ENCODE measurements at regions not wholly inside any gene's neighbourhood (a gene's known extent, or its start where the extent isn't known, plus 50 kb on each side); places are given as distances from the start of the nearest gene placed in this dataset.
"Not testable (repeated sequence)": the region's sequence is repeated elsewhere in the genome, so short reads cannot be mapped to it uniquely, and the experiment has no call there.

DNA sequence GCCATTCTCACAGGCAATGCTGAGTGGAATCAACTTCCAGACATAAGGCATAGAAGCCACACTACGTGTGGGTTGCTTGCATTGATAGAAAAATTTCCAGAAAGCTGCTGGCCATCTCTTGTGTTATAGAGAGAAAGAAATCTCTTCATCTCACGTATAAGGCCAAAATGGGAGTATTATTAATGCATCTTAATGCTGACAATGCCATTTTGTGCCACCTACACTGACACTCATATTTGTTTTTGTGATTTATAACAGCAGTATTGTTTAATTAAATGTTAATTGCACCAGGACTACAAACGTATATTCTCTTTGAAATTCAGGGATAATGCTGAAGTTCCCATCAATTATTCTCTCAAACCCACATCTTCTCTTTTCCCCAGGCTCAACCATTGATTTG lies 56.1 kb upstream of the TMEM132D start:
- DNase-seq, result no peak

DNA sequence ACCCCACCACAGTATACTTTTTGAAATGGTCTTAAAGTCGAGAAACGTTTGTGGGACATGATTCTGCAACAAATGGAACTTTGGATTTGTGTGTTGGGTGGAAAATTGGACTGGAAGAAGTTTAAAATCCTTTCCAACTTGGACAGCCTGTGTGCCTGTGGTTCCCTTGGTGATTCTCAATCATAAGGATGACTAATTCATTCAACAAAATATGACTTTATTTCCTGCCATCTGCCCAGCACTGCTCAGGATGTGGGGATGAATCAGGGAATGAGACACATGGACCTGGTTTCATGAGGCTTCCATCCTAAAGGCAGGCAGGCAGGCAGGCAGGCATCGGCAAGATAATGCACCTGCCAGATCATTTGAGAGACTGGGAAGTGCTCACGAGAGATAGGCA lies 57.3 kb upstream of the TMEM132D start:
- peak; percentile 46 for DNase-seq

GRCh38 chr12:129961856-129962255 lies 58.0 kb upstream of the TMEM132D start:
- DNase-seq, result no peak

DNA sequence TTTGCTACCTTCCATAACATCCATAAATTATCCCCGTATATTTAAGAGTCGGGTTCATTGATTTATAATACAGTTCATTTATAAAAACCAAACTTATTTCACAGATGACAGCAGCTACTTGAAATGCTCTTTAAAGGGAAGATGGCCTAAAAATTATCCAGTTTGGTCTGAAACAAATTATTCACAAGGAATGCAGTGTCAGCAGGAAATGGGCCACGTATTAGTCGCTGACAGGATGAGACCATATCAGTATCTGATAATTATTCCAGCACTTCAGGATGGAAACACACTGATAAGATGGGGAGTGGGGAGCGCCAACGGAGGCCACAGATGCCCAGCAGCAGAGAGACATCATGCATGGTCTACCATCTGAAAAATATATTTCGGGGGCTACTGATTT lies 60.5 kb upstream of the TMEM132D start:
- no peak for DNase-seq

- no peak for DNase-seq
These were observed 61.1 kb upstream of the TMEM132D start for GRCh38 chr12:129964826-129965457.

DNA sequence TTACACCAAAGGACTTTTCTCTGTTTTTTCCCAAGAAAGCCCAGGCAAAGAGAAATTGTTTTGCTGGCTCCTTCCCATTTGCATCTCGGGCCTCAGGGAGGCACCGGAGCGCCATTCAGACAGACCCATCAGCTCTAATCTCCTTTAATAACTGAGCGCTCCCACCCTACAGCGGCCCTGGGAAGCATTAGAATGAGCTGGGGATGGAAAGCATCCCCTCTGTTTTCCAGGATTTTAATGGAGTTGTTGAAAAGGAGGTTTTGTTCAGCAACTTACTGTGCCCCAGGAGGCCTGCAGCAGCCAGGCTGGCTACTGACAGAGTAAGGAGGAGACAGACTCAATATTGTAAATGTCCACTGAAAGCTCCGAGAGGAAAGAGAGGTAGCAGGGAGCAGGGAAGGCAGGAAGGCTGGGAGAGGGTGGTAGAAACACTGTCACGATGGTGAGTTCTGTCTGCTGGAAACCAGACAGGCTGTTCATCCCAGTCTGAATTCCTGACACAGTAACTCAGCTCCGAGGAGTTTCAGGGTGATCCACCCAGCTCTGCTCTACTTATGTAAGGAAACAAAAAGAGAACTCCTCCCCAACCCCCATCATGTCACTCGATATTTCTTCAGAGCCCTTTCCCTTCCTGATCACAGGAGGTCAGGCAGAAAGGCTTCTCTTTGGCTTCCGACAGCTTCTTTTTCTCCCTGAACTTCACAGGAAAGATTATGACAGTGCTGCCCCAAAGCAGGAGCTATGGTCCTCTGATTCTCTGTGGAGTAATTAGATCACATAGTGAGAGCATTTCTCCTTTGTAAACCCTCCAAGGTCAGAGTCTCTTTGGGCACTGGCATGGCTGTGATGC lies 62.5 kb upstream of the TMEM132D start:
- no peak for DNase-seq

GRCh38 chr12:129971721-129972120 lies 67.9 kb upstream of the TMEM132D start:
- no peak for DNase-seq

DNA sequence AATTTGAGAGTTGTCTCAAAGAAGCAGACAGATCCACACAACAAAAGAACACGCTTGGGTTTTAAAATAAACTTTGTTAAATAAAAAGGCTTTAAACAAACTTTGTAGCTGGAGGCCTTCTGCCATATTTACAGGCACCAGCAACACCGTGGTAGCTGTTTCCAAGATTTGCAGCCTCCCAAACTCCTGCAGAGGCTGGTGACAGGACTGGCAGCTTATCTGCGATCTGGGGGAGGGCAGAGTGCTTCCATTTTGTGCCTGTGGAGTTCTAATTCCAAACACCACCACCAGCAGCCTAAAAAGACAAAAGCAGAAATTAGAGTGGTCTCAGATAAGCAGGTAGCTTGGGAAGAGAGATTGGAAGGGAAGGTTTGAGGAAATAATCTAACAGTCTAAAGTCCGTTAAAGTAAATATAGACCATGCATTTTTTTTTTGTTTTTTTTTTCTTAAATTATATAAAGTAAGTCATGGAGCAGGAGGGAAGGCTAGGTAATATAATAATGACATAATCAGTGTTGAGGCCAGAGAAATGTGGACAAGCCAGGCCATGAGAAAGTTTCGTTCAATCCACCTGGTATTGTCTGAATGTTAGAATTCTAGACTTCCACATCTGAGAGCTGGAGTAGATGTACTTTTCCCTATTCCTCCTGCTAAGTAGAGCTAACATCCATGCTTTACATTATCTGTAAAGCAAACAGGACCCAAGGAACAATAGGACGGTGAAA lies 69.6 kb upstream of the TMEM132D start:
- DNase-seq, result no peak

DNA sequence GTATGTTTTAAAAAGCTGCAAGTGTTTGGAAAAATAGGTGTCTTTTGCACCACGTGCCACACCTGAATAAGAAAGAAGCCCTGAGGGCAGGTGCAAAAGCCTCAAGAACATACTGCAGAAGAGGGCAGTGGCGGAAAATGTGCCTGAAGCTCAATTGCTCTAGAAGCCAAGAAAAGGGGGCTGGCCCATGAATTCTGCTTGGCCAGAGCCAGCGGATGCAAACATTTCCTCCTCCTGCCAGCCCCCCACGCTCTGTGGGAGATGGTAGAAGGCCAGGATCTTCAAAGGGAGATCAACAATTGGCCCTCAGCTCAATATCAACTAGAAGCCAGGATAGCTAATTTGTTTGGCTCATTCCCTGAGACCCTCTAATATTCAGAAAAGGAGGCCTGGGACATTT lies 80.3 kb upstream of the TMEM132D start:
- no peak for DNase-seq

GRCh38 chr12:129987841-129988240 lies 84.0 kb upstream of the TMEM132D start:
- DNase-seq, result no peak

- DNase-seq, result no peak
These were observed 90.8 kb upstream of the TMEM132D start for GRCh38 chr12:129994634-129995033.

- no peak for DNase-seq
These were observed 93.4 kb upstream of the TMEM132D start for GRCh38 chr12:129997239-129997638.

DNA sequence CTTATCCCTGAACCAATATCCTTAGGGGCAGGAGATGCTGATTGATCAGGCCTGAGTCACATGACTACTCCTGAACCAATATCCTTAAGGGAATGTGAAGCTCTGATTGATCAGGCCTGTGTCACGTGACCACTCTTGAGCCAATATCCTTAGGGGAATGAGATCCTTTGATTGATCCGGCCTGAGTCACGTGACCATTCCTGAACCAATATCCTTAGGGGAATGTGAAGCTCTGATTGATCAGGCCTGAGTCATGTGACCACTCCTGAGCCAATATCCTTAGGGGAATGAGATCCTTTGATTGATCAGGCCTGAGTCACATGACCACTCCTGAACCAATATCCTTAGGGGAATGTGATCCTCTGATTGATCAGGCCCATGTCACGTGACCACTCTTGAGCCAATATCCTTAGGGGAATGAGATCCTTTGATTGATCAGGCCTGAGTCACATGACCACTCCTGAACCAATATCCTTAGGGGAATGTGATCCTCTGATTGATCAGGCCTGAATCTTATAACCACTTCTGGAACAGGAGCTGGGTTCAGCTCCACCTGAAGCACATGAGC lies 100.6 kb upstream of the TMEM132D start:
- not testable (repeated sequence) for DNase-seq

GRCh38 chr12:130007771-130008170 lies 103.9 kb upstream of the TMEM132D start:
- DNase-seq, result no peak

DNA sequence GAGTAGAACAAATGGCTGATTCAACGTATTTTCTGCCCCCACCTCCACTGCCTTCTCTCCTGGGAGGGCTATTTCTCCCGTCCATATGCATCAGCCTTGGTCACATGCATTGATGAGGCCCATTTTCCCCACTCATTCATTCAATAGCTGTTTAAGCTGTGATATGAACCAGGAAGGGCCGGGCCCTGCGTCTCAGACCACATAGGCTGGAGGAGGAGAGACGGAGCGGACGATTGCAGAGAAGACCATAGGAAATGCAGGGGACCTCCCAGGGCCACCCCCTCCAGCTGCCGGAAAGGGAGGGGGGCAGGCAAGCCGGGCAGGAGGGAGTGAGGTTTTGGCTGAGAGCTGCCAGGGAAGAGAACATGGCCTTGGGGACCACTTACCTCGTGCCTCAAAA lies 104.4 kb upstream of the TMEM132D start:
- DNase-seq, result no peak

DNA sequence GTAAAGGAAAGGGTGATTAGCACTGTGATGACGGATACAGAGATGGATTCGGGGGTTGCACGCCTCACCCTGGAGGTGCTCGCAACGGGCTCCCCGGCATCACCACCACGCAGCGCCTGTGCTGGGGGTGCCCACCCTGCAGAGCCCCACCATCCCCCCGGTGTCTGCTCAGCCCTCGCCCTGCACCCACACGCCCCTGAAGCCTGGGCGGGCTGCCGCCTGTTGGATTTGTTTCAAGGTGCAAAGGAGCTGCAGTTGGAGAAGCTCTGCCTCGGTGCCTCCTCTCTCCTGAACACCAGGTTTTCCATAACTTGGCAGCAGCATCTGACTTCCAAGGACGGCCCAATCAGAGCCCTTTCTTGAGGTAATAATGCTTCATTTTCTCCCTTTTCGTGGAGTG lies 106.1 kb upstream of the TMEM132D start:
- DNase-seq, result no peak

- DNase-seq, result no peak
These were observed 108.0 kb upstream of the TMEM132D start for GRCh38 chr12:130011611-130012385.

DNA sequence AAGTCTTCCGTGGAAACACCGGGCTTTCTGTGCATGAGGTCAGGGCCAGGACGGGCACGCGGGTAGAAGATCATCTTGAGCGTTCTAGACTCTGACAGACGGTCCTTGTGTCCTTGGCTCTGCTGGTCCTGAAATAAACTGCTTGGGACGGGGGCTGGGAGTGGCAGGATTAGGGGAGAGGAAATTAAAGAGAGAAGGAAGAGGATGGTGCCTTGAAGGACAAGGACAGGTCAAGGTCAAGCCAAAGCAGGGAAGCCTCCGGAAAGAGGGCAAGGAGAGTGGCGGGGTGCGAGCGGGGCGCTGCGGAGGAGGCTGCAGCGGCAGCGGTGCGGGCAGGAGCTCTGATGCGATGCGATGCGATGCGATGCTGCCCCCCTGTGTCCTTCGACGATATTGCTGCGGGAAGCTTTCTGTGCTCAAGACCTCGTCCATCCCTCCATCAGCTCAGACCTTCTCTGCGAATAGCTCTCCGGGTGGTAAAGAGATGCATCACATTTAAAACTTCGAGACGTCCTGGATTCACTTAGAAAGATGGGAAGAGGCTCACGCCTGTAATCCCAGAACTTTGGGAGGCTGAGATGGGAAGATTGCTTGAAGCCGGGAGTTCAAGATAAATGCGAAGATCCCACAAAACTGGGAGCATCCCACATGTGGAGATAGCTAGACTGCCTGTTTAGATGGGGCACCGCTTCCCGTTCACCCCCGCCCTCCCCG lies 110.1 kb upstream of the TMEM132D start:
- DNase-seq, result peak; percentile 35

DNA sequence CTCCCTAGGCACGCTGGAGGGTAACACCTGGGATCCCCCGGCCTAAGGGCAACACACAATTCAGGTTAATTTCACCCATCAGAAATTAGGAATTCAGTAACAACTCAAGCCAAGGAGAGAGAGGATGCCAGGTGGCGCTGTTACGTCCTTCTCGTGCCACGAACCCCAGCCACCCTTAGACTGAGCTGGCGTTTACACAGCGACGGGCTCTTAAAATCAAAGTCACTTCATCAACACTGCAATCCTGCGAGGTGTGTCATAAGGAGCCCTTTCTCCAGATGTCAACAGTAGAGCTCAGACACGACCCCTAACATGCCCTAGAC lies 110.6 kb upstream of the TMEM132D start:
- peak; percentile 4 for DNase-seq

- no peak for DNase-seq
These were observed 112.4 kb upstream of the TMEM132D start for GRCh38 chr12:130016194-130016593.

DNA sequence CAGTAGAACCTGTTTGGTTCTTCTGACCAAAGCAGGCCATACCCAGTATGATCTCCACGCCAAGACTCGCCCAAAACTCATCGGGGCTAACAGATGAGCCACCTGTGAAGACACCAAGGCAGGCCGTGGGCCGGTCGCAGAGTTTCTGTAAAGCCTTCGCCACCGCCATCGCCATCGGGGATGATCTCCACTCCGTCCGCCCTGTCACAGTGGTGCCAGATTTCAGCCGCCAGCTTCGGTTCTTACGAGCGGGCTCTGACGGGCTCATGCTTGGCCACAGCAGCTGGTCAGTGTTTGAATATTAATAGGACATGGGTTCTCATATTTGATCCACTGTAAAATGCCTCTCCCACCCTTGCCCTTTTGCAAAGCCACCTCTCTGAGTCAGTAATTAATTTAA lies 113.2 kb upstream of the TMEM132D start:
- no peak for DNase-seq
